H1 (cell line): ENCODE measurements at regions not wholly inside any gene's neighbourhood (a gene's known extent, or its start where the extent isn't known, plus 50 kb on each side); places are given as distances from the start of the nearest gene placed in this dataset.

Experiments used
- CTCF ChIA-PET: fragments of 300-600 bp; sonication (Branson Sonifier 250); formaldehyde crosslinking; loops from one replicate; lab custom pipeline; 2021; ENCODE audit not compliant: partially characterized antibody; lab: Charles Lee
- POLR2A ChIA-PET: fragments of 300-600 bp; sonication (Branson Sonifier 250); formaldehyde crosslinking; loops from one replicate; lab custom pipeline; 2021; ENCODE audit warnings: inconsistent platforms; ENCODE audit not compliant: partially characterized antibody; lab: Charles Lee
- DNase-seq, 2 experiments: peaks; one replicate each; pipeline versions ENCODE4 v3.0.0 to v3.0.0-alpha.2; 2010 to 2022; ENCODE audit warnings: low spot score in 2 of 2, low read depth in 1 of 2, mixed read lengths in 1 of 2
- FAIRE-seq: peaks from 2 replicates; lab custom pipeline; 2011; peaks lifted over from hg19 to GRCh38; lab: Jason Lieb, UNC
- H2AFZ ChIP-seq: 2 replicates; pipeline ENCODE4 v1.8.1; 2012; ENCODE audit warnings: low read length, inconsistent platforms
- H2AK5ac ChIP-seq: 2 replicates; pipeline ENCODE4 v1.6.1; 2013; ENCODE audit warnings: low read depth, low read length
- H2BK120ac ChIP-seq: replicated peaks from 2 replicates; pipeline ENCODE3; 2013; ENCODE audit warnings: low read depth, low read length, inconsistent platforms
- H2BK12ac ChIP-seq: 2 replicates; pipeline ENCODE4 v1.6.1; 2013; ENCODE audit warnings: low read depth, low read length
- H2BK15ac ChIP-seq: 2 replicates; pipeline ENCODE4 v1.6.1; 2013; ENCODE audit warnings: low read length
- H2BK20ac ChIP-seq: 2 replicates; pipeline ENCODE4 v1.6.1; 2013; ENCODE audit warnings: low read length
- H2BK5ac ChIP-seq: 2 replicates; pipeline ENCODE4 v1.6.1; 2013; ENCODE audit warnings: low read depth, low read length
- H3K14ac ChIP-seq: 2 replicates; pipeline ENCODE4 v1.6.1; 2013; ENCODE audit warnings: inconsistent platforms; ENCODE audit not compliant: insufficient read length
- H3K18ac ChIP-seq: 2 replicates; pipeline ENCODE4 v1.6.1; 2013; ENCODE audit warnings: low read length; ENCODE audit errors: extremely low read depth
- H3K23ac ChIP-seq: 2 replicates; pipeline ENCODE4 v1.6.1; 2013; ENCODE audit warnings: inconsistent platforms; ENCODE audit not compliant: insufficient read length
- H3K23me2 ChIP-seq: 2 replicates; pipeline ENCODE4 v1.6.1; 2013; ENCODE audit warnings: low read depth, low read length
- H3K27ac ChIP-seq: 2 replicates; pipeline ENCODE4 v1.6.1; 2011; ENCODE audit warnings: low read depth, low read length, inconsistent platforms
- H3K27me3 ChIP-seq, 4 experiments: replicated peaks in 1 of 4; 1 replicate in 1 of 4; 2 replicates in 3 of 4; pipeline versions ENCODE4 v1.6.1 to v1.8.1; 2011 to 2013; ENCODE audit warnings: low read length in 3 of 4, mild to moderate bottlenecking in 3 of 4, inconsistent platforms in 2 of 4, mixed read lengths in 2 of 4, moderate library complexity in 1 of 4; ENCODE audit not compliant: control insufficient read depth in 3 of 4, insufficient read depth in 3 of 4; ENCODE audit errors: extremely low read depth in 1 of 4
- H3K36me3 ChIP-seq, 4 experiments: 2 replicates each; pipeline versions ENCODE4 v1.6.1 to v1.8.1; 2011 to 2013; ENCODE audit warnings: mild to moderate bottlenecking in 4 of 4, low read length in 3 of 4, moderate library complexity in 2 of 4, control low read depth in 1 of 4, inconsistent platforms in 1 of 4; ENCODE audit not compliant: insufficient read depth in 4 of 4, control insufficient read depth in 2 of 4
- H3K4ac ChIP-seq: replicated peaks from 2 replicates; pipeline ENCODE3; 2013; ENCODE audit warnings: low read length, low read depth, mixed read lengths, inconsistent platforms; ENCODE audit not compliant: insufficient read length
- H3K4me1 ChIP-seq, 4 experiments: replicated peaks in 1 of 4; 1 replicate in 1 of 4; 2 replicates in 3 of 4; pipeline versions ENCODE4 v1.6.1 to v1.8.1; 2011 to 2013; ENCODE audit warnings: low read length in 3 of 4, inconsistent platforms in 2 of 4, mixed read lengths in 1 of 4; ENCODE audit not compliant: insufficient read depth in 4 of 4, control insufficient read depth in 3 of 4
- H3K4me2 ChIP-seq, 2 experiments: 2 replicates each; pipeline versions ENCODE4 v1.6.1 to v1.8.1; 2011 to 2013; ENCODE audit warnings: low read depth in 2 of 2, low read length in 2 of 2, control low read depth in 1 of 2, inconsistent platforms in 1 of 2, mild to moderate bottlenecking in 1 of 2; ENCODE audit not compliant: insufficient read depth in 1 of 2
- H3K4me3 ChIP-seq, 4 experiments: fragments of 200-600, 300-600 bp in 1 of 4; sonication (generic), shearing (Covaris generic), sonication (Bioruptor Twin) in 1 of 4; 2 replicates each; pipeline versions ENCODE4 v1.5.1 to v1.8.1; 2011 to 2016; ENCODE audit warnings: low read length in 4 of 4, low read depth in 3 of 4, control low read depth in 2 of 4, inconsistent platforms in 2 of 4, mild to moderate bottlenecking in 2 of 4, mixed read lengths in 1 of 4, moderate library complexity in 1 of 4; ENCODE audit not compliant: insufficient read depth in 2 of 4; ENCODE audit errors: extremely low read depth in 1 of 4
- H3K56ac ChIP-seq: replicated peaks from 2 replicates; pipeline ENCODE3; 2013; ENCODE audit warnings: low read depth, mild to moderate bottlenecking, mixed read lengths, low read length, inconsistent platforms; ENCODE audit not compliant: insufficient read length
- H3K79me1 ChIP-seq: 2 replicates; pipeline ENCODE4 v1.6.1; 2013; ENCODE audit warnings: low read depth, low read length, control low read depth
- H3K79me2 ChIP-seq, 2 experiments: 2 replicates each; pipeline versions ENCODE4 v1.6.1 to v1.8.1; 2012 to 2013; ENCODE audit warnings: low read length in 2 of 2, mild to moderate bottlenecking in 2 of 2, inconsistent platforms in 1 of 2; ENCODE audit not compliant: insufficient read depth in 2 of 2, control insufficient read depth in 1 of 2
- H3K9ac ChIP-seq, 4 experiments: replicated peaks in 1 of 4; 1 replicate in 1 of 4; 2 replicates in 3 of 4; pipeline versions ENCODE4 v1.6.1 to v1.8.1; 2011 to 2013; ENCODE audit warnings: low read depth in 3 of 4, low read length in 3 of 4, control low read depth in 2 of 4, mild to moderate bottlenecking in 2 of 4, moderate library complexity in 2 of 4, inconsistent platforms in 1 of 4; ENCODE audit errors: extremely low read depth in 1 of 4
- H3K9me3 ChIP-seq, 2 experiments: 2 replicates each; pipeline versions ENCODE4 v1.6.1 to v1.8.1; 2012 to 2013; ENCODE audit warnings: mild to moderate bottlenecking in 2 of 2, moderate library complexity in 2 of 2, control low read depth in 1 of 2, inconsistent platforms in 1 of 2, low read depth in 1 of 2, low read length in 1 of 2, mixed read lengths in 1 of 2; ENCODE audit not compliant: insufficient read depth in 2 of 2
- H4K20me1 ChIP-seq, 2 experiments: replicated peaks in 1 of 2; 2 replicates each; pipeline versions ENCODE3 to v1.8.1; 2011 to 2013; ENCODE audit warnings: inconsistent platforms in 2 of 2, low read length in 2 of 2, mild to moderate bottlenecking in 1 of 2; ENCODE audit not compliant: insufficient read depth in 2 of 2, control insufficient read depth in 1 of 2
- H4K5ac ChIP-seq: 2 replicates; pipeline ENCODE4 v1.6.1; 2013; ENCODE audit warnings: low read length, low read depth, mixed read lengths, inconsistent platforms; ENCODE audit not compliant: insufficient read length
- H4K8ac ChIP-seq: 2 replicates; pipeline ENCODE4 v1.8.0; 2013; ENCODE audit warnings: mild to moderate bottlenecking, moderate library complexity, low read length, inconsistent platforms; ENCODE audit not compliant: insufficient read depth; ENCODE audit errors: extremely low read depth
- H4K91ac ChIP-seq: replicated peaks from 2 replicates; pipeline ENCODE3; 2013; ENCODE audit warnings: low read length, mixed read lengths, inconsistent platforms; ENCODE audit not compliant: insufficient read length
- BCL11A ChIP-seq, 2 experiments: IDR thresholded peaks; one replicate each; pipeline ENCODE4 v1.6.1; 2011; ENCODE audit warnings: low read depth in 2 of 2, low read length in 2 of 2, mild to moderate bottlenecking in 2 of 2
- CTBP2 ChIP-seq: IDR thresholded peaks from 2 replicates; pipeline ENCODE4 v1.7.0; 2011; ENCODE audit warnings: borderline replicate concordance, mild to moderate bottlenecking, moderate library complexity, mixed read lengths, low read length; ENCODE audit not compliant: insufficient read depth, insufficient read length
- KDM1A ChIP-seq: fragments of 200-600, 300-600 bp; sonication (generic); IDR thresholded peaks from 2 replicates; pipeline ENCODE4 v1.7.1; 2016; ENCODE audit warnings: mild to moderate bottlenecking, low read length, borderline replicate concordance
- MAFK ChIP-seq: IDR thresholded peaks from 2 replicates; pipeline ENCODE4 v1.6.1; 2012; ENCODE audit warnings: low read depth, mild to moderate bottlenecking, improper control_type of control experiment, low read length
- PHF8 ChIP-seq: fragments of 200-600 bp; sonication (generic); conservative IDR thresholded peaks from 2 replicates; pipeline ENCODE4 v1.7.1; 2012; ENCODE audit warnings: low read depth, mild to moderate bottlenecking, inconsistent platforms, low read length, moderate library complexity
- RBBP5 ChIP-seq: IDR thresholded peaks from 2 replicates; pipeline ENCODE4 v1.7.1; 2012; ENCODE audit warnings: low read depth, mild to moderate bottlenecking, inconsistent platforms, low read length, moderate library complexity, borderline replicate concordance
- SP2 ChIP-seq: IDR thresholded peaks from 2 replicates; pipeline ENCODE4 v1.6.1; 2012; ENCODE audit warnings: mild to moderate bottlenecking, low read length, inconsistent platforms
- TAF1 ChIP-seq: IDR thresholded peaks from 2 replicates; pipeline ENCODE4 v1.6.1; 2011; ENCODE audit warnings: mild to moderate bottlenecking, low read depth, low read length
- WGBS, 2 experiments: shearing (Covaris generic) in 1 of 2; methylation state at CpG; one replicate each; pipeline versions ENCODE4 v1.1.6 to v1.1.7; 2013 to 2015; ENCODE audit warnings: low lambda C conversion rate in 2 of 2, mixed read lengths in 2 of 2, inconsistent platforms in 1 of 2, low coverage in 1 of 2, missing lambda C conversion rate in 1 of 2; ENCODE audit not compliant: insufficient replicate concordance in 2 of 2, insufficient coverage in 1 of 2, insufficient read length in 1 of 2; ENCODE audit errors: extremely low coverage in 1 of 2, missing lambda C conversion rate in 1 of 2; 5-methylcytosine and 5-hydroxymethylcytosine counted together
- TF ChIP-seq, protein P1 (sequence below): IDR thresholded peaks from 2 replicates; pipeline ENCODE4 v1.6.1; 2012; ENCODE audit warnings: low read length, inconsistent platforms

DNA sequence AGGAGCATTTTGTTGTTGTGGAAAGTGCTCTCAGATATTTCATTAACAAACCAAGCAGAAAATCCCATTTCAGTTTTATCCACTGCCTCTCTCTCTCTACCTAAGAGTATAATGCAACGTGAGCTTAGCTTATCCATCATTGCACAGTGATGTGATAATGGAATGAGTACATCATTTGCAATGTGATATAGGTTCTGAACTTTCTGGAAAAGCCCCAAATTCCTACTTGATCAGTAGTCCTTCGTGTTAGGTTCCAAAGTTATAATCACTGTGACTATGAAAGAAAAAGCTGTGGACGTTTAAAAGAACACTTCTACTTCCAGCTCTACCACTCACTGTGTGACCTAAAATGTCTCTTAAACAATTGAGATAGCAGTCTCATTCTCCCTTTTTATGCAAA, 76.4 kb upstream of the PRMT6 start:
- no peak for FAIRE-seq
- H2BK20ac ChIP-seq, result no peak overlapping the region

More for the DNA sequence above, 76.4 kb upstream of the PRMT6 start:
- H2BK120ac ChIP-seq, result no peak overlapping the region
- H3K23ac ChIP-seq, result no peak overlapping the region
- no peak overlapping the region for H3K4me3 ChIP-seq
- no peaks in the 10 kb centered on the region for H3K36me3 ChIP-seq
- no peak for DNase-seq
- H2AK5ac ChIP-seq, result no peak overlapping the region
- H2BK15ac ChIP-seq, result no peak overlapping the region
- no peaks in the 10 kb centered on the region for H3K79me1 ChIP-seq
- H2BK12ac ChIP-seq, result no peak overlapping the region
- no peaks in the 10 kb centered on the region for H3K27me3 ChIP-seq
- ChIA-PET CTCF (interaction anchor here (0.7 kb wide), 1 partner anchor 279 kb away, joined by 3 read pairs; no protein-coding TSS in a partner anchor), POLR2A (no interaction called here)
- H3K4ac ChIP-seq, result no peak overlapping the region
- no peak overlapping the region for H3K9ac ChIP-seq
- H4K20me1 ChIP-seq, result no peaks in the 10 kb centered on the region
- H3K9me3 ChIP-seq, result 0 out of 4 replicates have a peak, but pooled peaks cover 3 to 6% of the 10 kb centered on the region in 2 experiments
- no peak overlapping the region for H2AFZ ChIP-seq
- H3K4me1 ChIP-seq, result peaks cover 0 to 7% (median 2%) of the 10 kb centered on the region in 4 experiments; a peak in 2 of 7 replicates
- no peak overlapping the region for H3K27ac ChIP-seq
- H3K4me2 ChIP-seq, result no peak overlapping the region
- no peak overlapping the region for H3K14ac ChIP-seq
- 72% methylated on average over 3 of the region's 3 CpGs; no CpG with 5 or more reads in 1 of the 2 experiments for WGBS, 2 experiments
- no peak overlapping the region for H4K8ac ChIP-seq
- no peak overlapping the region for H4K91ac ChIP-seq
- no peak overlapping the region for H3K56ac ChIP-seq
- H2BK5ac ChIP-seq, result no peak overlapping the region
- H3K79me2 ChIP-seq, result no peaks in the 10 kb centered on the region
- H3K23me2 ChIP-seq, result no peaks in the 10 kb centered on the region
- no peak overlapping the region for H4K5ac ChIP-seq
- H3K18ac ChIP-seq, result no peak overlapping the region
- TF ChIP-seq, protein P1, sequence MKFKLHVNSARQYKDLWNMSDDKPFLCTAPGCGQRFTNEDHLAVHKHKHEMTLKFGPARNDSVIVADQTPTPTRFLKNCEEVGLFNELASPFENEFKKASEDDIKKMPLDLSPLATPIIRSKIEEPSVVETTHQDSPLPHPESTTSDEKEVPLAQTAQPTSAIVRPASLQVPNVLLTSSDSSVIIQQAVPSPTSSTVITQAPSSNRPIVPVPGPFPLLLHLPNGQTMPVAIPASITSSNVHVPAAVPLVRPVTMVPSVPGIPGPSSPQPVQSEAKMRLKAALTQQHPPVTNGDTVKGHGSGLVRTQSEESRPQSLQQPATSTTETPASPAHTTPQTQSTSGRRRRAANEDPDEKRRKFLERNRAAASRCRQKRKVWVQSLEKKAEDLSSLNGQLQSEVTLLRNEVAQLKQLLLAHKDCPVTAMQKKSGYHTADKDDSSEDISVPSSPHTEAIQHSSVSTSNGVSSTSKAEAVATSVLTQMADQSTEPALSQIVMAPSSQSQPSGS, result no peak
- TF ChIP-seq TAF1 (no peak), KDM1A (no peak), PHF8 (no peak), SP2 (no peak), CTBP2 (no peak), RBBP5 (no peak), BCL11A (IDR thresholded peaks at IDR 0.05; ENCODE audit: low read depth in 2 of 2, low read length in 2 of 2) (no peak), MAFK (no peak)
